ENCODE measurements at regions not wholly inside any gene's neighbourhood (a gene's known extent, or its start where the extent isn't known, plus 50 kb on each side); places are given as distances from the start of the nearest gene placed in this dataset.
"Not testable (repeated sequence)": the region's sequence is repeated elsewhere in the genome, so short reads cannot be mapped to it uniquely, and the experiment has no call there.

DNA sequence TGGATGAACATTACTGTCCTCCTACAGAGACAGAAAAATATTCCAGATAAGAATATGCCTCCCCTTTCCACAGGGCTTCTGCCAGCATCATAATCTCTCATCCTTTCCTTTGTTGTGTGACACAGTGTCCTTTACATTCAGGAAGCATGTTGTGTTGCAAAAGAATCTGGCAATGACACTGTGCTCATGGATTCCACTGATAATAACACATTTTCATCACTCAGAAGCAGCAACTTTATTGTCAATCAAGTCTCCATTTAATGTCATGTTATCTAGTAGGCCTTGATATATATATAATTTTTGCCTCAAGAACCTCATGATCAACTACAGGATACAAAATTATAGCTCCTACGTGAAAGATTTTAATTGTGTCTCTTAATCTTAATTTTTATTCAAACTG lies 833.9 kb downstream of the FSTL5 start:
- no peak for DNase-seq

- DNase-seq: no peak
Measured at GRCh38 chr4:161321706-161322105, 842.1 kb downstream of the FSTL5 start.

DNA sequence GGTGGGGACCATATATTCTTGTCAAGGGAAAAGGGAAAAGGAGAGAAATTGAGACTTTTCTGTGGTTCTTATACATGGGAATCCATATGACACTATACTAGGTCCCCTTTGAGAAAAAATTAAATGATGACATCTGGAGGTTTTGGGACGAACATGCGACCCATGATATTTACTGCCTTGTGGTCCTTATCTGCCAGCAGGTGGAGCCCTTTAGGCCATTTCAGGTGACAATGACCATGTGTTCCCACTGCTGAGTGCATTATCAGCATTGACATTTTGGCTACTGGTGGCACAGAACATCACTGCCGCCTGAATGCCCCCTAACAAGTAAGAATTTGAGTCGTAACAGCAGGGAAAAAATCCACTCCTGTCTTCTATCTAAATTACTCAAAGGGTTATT lies 843.4 kb downstream of the FSTL5 start:
- no peak for DNase-seq

GRCh38 chr4:161317000-161317399 lies 846.8 kb downstream of the FSTL5 start:
- DNase-seq: no peak

GRCh38 chr4:161314371-161314770 lies 849.4 kb downstream of the FSTL5 start:
- DNase-seq: no peak

DNA sequence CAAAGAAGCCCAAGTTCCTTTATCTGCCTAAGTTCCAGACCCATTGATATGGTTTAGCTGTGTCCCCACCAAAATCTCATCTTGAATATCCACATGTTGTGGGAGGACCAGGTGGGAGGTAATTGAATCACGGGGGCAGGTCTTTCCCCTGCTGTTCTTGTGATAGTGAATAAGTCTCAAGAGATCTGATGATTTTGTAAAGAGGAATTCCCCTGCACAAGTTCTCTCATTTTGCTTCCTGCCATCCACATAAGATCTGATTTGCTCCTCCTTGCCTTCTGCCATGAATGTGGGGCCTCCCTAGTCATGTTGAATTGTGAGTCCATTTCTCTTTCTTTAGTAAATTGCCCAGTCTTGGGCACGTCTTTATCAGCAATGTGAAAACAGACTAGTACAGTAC lies 860.2 kb downstream of the FSTL5 start:
- DNase-seq: no peak

- no peak for DNase-seq
Measured at GRCh38 chr4:161291222-161291621, 872.6 kb downstream of the FSTL5 start.

- no peak for DNase-seq
Measured at GRCh38 chr4:161287678-161288352, 876.0 kb downstream of the FSTL5 start.

DNA sequence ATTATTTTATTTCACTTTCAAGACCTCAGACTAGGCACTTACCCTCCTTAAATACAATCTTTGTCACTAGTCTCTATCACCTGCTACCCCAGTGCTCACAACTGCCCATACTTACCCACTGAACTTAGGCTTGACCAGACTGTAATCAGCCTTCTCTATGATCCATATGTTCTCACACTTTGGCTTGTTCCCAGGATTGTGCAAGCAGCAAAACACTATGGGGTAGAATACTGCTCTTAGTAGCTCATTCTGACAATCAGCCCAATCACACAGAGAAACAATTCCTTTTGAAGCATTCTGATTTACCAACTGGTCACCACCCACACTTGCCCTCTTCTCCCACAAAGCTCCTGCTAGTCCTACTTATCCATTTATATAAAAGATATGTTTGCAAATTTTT lies 878.3 kb downstream of the FSTL5 start:
- no peak for DNase-seq

DNA sequence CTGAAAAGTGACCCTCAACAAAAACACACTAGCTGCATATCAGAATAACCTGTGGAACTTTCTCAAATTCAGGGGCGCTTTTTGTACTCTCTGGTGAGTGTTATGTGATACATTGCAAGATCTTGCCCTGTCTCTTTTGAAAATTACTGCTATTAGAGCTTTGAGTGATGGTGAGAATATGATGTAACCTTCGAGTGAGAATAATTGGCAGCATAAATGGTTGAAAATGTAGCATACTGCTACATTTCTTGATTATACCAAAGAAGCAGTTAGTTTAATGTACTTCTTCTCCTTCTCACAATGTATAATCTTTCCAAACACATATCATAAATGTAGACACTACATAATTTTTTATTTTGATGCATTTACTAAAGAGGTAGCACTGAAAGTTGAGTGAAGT lies 882.9 kb downstream of the FSTL5 start:
- no peak for DNase-seq

DNA sequence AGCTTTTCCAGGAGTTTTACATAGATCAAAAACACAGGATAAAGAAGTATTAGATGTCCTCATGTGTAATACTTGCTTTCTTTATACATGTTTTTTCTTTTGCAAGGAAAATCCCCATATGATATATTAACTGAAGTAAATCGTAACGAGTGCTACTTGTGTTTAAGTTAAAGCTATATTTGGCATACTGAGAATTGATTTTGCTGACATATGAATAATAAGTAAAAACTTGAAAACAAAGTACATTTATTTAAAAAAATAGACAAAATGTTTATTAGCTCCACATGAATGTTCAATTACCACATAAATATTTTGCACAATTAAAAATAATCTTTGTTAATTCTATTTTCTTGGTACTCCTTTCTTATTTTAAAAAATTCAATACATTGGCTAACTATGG lies 884.7 kb downstream of the FSTL5 start:
- no peak for DNase-seq

DNA sequence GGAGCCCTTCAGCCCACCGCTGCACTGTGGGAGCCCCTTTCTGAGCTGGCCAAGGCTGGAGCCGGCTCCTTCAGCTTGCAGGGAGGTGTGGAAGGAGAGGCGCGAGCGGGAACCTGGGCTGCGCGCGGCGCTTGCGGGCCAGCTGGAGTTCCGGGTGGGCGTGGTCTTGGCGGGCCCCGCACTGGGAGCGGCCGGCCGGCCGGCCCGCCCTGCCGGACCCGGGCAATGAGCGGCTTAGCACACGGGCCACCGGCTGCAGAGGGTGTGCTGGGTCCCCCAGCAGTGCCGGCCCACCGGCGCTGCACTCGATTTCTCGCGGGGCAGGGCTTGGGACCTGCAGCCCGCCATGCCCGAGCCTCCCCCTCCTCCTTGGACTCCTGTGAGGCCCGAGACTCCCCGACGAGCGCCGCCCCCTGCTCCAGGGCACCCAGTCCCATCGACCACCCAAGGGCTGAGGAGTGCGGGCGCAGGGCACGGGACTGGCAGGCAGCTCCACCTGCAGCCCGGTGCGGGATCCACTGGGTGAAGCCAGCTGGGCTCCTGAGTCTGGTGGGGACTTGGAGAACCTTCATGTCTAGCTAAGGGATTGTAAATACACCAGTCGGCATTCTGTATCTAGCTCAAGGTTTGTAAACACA lies 886.5 kb downstream of the FSTL5 start:
- DNase-seq: not testable (repeated sequence)

DNA sequence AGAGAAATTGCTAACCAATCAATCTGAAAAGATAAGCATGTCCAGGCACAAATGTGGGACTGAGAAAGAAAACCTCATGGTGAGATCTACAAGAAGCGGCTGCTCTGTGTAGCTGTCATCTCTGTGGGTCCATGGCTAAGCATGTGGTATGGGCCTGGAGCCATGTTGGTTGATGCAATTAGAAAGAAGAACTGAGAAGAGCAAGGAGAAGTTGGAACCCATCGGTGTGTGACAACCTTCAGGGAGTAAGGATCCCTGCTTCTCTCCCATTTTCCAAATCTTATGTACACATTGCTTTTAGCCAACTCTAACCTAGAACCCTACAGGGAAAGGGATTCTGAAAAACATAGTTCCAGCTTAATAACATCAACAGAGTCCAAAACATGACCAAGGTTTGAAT lies 890.2 kb downstream of the FSTL5 start:
- DNase-seq: no peak

DNA sequence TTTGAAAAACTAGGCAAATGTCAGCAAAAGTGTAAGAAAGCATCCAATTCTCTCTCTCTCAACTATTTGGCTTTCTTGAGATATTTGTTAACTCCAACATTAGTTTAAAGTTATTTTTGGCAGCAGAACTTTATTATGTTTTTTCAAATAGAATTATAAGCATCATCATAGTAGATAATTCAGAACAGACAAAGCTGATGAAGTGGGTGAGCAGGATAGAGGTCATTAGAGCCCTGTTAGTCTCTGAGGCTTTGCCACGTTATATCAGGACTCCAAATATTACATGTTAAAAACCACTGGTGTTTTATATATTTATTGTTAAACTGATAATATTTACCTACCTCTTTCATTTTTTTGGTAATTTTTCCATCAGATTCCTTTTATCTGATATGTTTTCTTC lies 903.0 kb downstream of the FSTL5 start:
- no peak for DNase-seq

- peak; percentile 1 for DNase-seq
Measured at GRCh38 chr4:161256716-161257115, 907.1 kb downstream of the FSTL5 start.

DNA sequence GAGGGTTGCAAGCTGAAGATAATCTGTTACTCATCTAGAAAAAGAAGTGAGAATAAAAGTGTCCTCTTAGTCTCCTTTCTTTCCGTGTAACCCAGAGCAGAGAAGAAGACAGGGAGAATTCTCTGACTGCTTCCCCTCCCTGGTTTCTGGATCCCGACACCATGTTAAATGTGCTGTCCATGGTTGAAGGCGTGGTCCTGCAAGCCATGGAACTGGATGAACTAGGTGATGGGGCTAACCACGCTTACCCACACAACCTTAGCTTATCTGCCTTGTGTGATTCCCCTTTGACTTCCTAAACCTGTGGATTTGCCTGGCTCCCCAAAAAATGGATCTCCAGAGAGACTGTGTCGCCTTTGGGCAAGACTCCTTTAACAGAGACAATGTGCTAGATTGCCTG lies 907.6 kb downstream of the FSTL5 start:
- DNase-seq: no peak

DNA sequence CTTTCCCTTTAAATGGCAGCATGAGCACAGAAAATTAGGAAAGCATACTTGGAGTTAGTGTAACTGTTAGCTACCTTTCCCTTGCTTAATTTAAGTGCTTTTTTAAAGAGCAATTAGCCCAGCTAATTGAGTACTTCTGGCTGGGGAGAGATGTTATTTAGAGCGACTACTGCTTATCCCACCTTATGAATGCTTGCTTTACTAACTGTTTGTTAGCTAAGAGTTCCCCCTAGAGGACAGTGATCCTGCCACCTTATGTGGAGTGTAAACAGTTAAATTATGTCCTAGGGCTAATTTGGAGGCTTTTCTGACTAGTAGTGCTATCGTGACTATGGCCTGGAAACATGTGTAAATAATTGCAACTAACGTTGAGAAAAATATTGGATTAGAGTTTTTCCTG lies 909.4 kb downstream of the FSTL5 start:
- no peak for DNase-seq

DNA sequence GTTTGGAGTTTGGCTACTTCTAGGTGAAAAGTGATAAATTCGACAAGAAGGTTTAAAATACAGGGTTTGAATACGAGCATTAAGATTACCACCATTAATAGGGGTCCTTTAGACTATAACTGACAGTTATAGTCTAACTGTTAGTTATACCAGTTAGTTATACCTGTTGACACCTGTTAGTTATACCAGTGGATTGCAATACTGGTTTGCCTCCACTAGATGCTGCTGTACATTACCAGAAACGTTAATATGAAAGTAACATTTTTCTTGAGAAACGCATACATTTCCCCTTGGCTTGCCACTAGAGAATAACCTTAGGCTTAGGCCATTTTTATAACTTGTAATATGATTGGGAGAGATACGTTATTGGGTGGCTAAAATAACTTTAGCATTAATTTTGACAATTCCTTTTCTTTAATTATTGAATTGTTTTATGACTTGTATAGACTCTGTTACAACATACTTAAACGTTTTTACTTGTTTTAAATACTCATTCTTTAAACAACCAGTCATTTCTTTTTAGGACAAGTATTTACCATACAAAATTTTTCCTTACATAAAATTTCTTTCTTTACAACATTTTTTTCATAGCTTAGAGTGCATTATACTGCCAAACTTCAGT lies 911.2 kb downstream of the FSTL5 start:
- DNase-seq: no peak

DNA sequence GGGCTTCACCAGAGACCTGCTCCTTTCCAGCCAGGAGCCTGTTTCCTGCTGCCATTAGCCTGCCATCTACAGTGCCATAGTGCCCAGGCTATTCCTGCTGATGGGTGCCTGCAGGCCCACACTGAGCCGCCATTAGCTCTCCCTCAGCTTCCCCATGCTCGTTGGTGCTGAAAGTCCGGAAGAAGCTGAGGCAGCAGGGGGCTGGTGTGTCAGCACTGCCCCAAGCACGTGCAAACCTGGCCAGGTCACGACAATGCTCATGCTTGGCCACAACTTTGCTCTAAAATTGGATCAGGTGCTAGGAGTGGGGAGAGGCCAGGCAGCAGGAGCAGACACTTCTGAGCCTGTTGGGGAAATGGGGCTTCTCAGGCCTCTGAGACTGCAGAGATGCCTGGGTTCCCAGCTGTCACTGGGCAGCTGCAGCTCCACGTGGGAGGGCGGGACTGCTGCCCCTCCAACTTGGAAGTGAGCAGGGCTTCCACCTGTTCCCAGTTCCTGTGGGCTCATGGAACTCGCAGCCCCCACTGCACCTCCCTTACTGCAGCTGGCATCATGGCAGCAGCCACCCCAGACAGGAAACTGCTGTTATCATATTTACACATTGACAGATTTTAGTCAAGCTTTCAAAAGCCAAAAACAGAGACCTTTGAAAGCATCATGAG lies 913.9 kb downstream of the FSTL5 start:
- DNase-seq: no peak

- no peak for DNase-seq
Measured at GRCh38 chr4:161248880-161249279, 914.9 kb downstream of the FSTL5 start.

DNA sequence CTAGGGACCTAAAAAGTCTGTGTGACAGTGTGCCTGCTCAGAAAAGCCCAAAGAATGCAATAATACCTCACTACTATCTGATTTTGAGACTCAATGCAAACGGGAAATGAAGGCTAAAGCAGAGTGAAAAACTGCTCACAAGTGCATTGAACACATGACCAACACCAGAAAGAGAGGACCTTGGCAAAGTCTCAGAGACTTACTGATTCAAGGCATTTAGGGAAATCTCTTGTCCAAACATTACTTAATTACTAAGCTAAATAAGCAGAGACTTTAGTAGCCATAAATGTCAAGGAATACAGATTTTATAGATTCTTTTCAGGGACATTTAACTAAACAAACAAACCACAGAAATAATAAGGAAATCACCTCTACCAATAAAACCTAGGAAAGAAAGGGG lies 916.0 kb downstream of the FSTL5 start:
- DNase-seq: no peak

- DNase-seq: no peak
Measured at GRCh38 chr4:161238033-161238432, 925.8 kb downstream of the FSTL5 start.

DNA sequence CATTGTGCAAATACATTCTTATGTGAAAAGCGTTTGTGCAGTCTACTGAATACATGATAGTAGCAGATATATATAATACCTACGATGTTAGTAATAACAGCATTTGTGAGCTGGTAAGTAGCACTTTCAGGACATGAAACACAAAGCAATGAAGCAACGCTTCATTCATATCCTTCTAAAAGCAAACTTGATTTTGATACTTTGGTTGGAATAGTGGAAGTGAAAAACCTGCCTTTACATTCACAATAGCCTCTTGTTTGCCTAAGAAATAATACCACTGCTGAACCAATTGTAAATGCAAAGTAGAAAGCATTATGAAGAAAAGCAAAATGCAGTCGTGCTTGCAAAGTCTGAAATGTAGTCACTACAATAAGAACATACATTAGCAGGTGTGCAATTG lies 926.3 kb downstream of the FSTL5 start:
- no peak for DNase-seq

- DNase-seq: no peak
Measured at GRCh38 chr4:161225327-161225726, 938.5 kb downstream of the FSTL5 start.
